ENCODE measurements at regions not wholly inside any gene's neighbourhood (a gene's known extent, or its start where the extent isn't known, plus 50 kb on each side); places are given as distances from the start of the nearest gene placed in this dataset.

DNA sequence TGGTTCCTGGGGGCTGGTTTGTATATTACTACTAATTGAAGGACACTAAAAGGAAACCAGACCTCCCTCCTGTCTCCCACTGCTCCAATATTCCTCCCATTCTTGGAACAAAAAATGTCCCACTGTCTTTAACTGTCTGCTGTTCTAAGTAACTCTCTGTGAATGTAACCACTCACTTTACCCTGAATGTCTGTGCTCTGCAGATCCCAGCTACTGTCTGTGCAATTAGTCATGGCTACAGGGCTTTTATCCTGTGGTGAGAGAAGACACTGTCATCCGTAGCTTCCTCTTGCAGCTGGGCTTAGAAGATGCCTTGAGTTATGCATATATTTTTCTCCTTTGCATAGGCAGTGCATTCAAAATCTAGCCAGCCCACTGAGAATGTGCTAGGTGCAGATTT lies 853.8 kb downstream of the CDH8 start:
- no peak for TF ChIP-seq POLR2A (IDR thresholded peaks at IDR 0.05)
- TF ChIP-seq, protein P1, sequence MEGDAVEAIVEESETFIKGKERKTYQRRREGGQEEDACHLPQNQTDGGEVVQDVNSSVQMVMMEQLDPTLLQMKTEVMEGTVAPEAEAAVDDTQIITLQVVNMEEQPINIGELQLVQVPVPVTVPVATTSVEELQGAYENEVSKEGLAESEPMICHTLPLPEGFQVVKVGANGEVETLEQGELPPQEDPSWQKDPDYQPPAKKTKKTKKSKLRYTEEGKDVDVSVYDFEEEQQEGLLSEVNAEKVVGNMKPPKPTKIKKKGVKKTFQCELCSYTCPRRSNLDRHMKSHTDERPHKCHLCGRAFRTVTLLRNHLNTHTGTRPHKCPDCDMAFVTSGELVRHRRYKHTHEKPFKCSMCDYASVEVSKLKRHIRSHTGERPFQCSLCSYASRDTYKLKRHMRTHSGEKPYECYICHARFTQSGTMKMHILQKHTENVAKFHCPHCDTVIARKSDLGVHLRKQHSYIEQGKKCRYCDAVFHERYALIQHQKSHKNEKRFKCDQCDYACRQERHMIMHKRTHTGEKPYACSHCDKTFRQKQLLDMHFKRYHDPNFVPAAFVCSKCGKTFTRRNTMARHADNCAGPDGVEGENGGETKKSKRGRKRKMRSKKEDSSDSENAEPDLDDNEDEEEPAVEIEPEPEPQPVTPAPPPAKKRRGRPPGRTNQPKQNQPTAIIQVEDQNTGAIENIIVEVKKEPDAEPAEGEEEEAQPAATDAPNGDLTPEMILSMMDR (IDR thresholded peaks at IDR 0.05) = no peak

All from lower leg skin (tissue), 3 donors.